BE2C (cell line): ENCODE measurements at regions not wholly inside any gene's neighbourhood (a gene's known extent, or its start where the extent isn't known, plus 50 kb on each side); places are given as distances from the start of the nearest gene placed in this dataset.
A peak's percentile ranks its signal among the peaks of the same experiment; 100 is the strongest.

Experiments
- DNase-seq: peaks from one replicate; pipeline ENCODE4 v3.0.0-alpha.2; 2020
- H3K27me3 ChIP-seq: fragments of 250-450 bp; sonication (Bioruptor Pico); 2 replicates; pipeline ENCODE4 v1.5.1; 2020; ENCODE audit warnings: mild to moderate bottlenecking
- H3K36me3 ChIP-seq: fragments of 250-450 bp; sonication (Bioruptor Pico); 2 replicates; pipeline ENCODE4 v1.5.1; 2020; ENCODE audit warnings: mild to moderate bottlenecking
- H3K4me1 ChIP-seq: fragments of 250-450 bp; sonication (Bioruptor Pico); 2 replicates; pipeline ENCODE4 v1.5.1; 2020
- H3K4me3 ChIP-seq: 2 replicates; pipeline ENCODE4 v1.5.1; 2011; ENCODE audit warnings: low read depth, low read length
- H3K9me3 ChIP-seq: fragments of 250-450 bp; sonication (Bioruptor Pico); 2 replicates; pipeline ENCODE4 v1.5.1; 2020
- CTCF ChIP-seq: IDR thresholded peaks from 2 replicates; pipeline ENCODE4 v1.5.1; 2012; ENCODE audit warnings: mild to moderate bottlenecking, low read depth, low read length

GRCh38 chr2:217120429-217120828 is 260.6 kb upstream of the TNP1 start:
- Histone ChIP-seq H3K27me3 (no peaks in the 10 kb centered on the region), H3K4me3 (no peak overlapping the region), H3K36me3 (no peaks in the 10 kb centered on the region), H3K4me1 (peaks cover 8% of the 10 kb centered on the region), H3K9me3 (no peaks in the 10 kb centered on the region)
- no peak for TF ChIP-seq CTCF
- no peak for DNase-seq

GRCh38 chr2:217118559-217119284 is 258.9 kb upstream of the TNP1 start:
- Histone ChIP-seq H3K36me3 (no peaks in the 10 kb centered on the region), H3K4me1 (peaks cover 6% of the 10 kb centered on the region; the same call in 1 of the 2 replicates), H3K4me3 (no peak overlapping the region), H3K9me3 (no peaks in the 10 kb centered on the region), H3K27me3 (no peaks in the 10 kb centered on the region)
- no peak for TF ChIP-seq CTCF
- DNase-seq = no peak

- no peaks in the 10 kb centered on the region for H3K9me3 ChIP-seq
- no peaks in the 10 kb centered on the region for H3K36me3 ChIP-seq
- TF ChIP-seq CTCF = no peak
- no peak for DNase-seq
- H3K27me3 ChIP-seq = no peaks in the 10 kb centered on the region
- no peak overlapping the region for H3K4me3 ChIP-seq
- H3K4me1 ChIP-seq = peaks cover 6% of the 10 kb centered on the region; the same call in 1 of the 2 replicates
These were observed 257.7 kb upstream of the TNP1 start for GRCh38 chr2:217117523-217117922.

GRCh38 chr2:217116610-217117009 is 256.7 kb upstream of the TNP1 start:
- Histone ChIP-seq H3K4me1 (no peaks in the 10 kb centered on the region), H3K36me3 (no peaks in the 10 kb centered on the region), H3K9me3 (no peaks in the 10 kb centered on the region), H3K4me3 (no peak overlapping the region), H3K27me3 (no peaks in the 10 kb centered on the region)
- no peak for TF ChIP-seq CTCF
- no peak for DNase-seq

- no peak for DNase-seq
- no peaks in the 10 kb centered on the region for H3K4me1 ChIP-seq
- H3K4me3 ChIP-seq = no peak overlapping the region
- no peaks in the 10 kb centered on the region for H3K9me3 ChIP-seq
- no peak for TF ChIP-seq CTCF
- no peaks in the 10 kb centered on the region for H3K36me3 ChIP-seq
- no peaks in the 10 kb centered on the region for H3K27me3 ChIP-seq
These were observed 254.3 kb upstream of the TNP1 start for GRCh38 chr2:217114117-217114516.

GRCh38 chr2:217113491-217113890 is 253.6 kb upstream of the TNP1 start:
- Histone ChIP-seq H3K9me3 (no peaks in the 10 kb centered on the region), H3K27me3 (no peaks in the 10 kb centered on the region), H3K36me3 (no peaks in the 10 kb centered on the region), H3K4me1 (no peaks in the 10 kb centered on the region), H3K4me3 (no peak overlapping the region)
- peak; percentile 18 for DNase-seq
- no peak for TF ChIP-seq CTCF
